ENCODE measurements at regions not wholly inside any gene's neighbourhood (a gene's known extent, or its start where the extent isn't known, plus 50 kb on each side); places are given as distances from the start of the nearest gene placed in this dataset.
"Not testable (repeated sequence)": the region's sequence is repeated elsewhere in the genome, so short reads cannot be mapped to it uniquely, and the experiment has no call there.

DNA sequence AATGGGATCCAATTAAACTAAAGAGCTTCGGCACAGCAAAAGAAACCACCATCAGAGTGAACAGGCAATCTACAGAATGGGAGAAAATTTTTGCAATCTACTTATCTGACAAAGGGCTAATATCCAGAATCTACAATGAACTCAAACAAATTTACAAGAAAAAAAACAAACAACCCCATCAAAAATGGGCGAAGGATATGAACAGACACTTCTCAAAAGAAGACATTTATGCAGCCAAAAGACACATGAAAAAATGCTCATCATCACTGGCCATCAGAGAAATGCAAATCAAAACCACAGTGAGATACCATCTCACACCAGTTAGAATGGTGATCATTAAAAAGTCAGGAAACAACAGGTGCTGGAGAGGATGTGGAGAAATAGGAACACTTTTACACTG is 158.8 kb upstream of the VIPR2 start:
- DNase-seq (ENCODE audit: low read depth in 1 of 2, low spot score in 1 of 2); H3K27ac ChIP-seq; FAIRE-seq; H3K4me3 ChIP-seq; CTCF ChIA-PET; H3K4me2 ChIP-seq; POLR2A ChIA-PET; H3K9me3 ChIP-seq; H3K4me1 ChIP-seq; ATAC-seq: not testable (repeated sequence)
- WGBS (ENCODE audit: missing lambda C conversion rate) = 10% methylated on average over 2 of the region's 2 CpGs

DNA sequence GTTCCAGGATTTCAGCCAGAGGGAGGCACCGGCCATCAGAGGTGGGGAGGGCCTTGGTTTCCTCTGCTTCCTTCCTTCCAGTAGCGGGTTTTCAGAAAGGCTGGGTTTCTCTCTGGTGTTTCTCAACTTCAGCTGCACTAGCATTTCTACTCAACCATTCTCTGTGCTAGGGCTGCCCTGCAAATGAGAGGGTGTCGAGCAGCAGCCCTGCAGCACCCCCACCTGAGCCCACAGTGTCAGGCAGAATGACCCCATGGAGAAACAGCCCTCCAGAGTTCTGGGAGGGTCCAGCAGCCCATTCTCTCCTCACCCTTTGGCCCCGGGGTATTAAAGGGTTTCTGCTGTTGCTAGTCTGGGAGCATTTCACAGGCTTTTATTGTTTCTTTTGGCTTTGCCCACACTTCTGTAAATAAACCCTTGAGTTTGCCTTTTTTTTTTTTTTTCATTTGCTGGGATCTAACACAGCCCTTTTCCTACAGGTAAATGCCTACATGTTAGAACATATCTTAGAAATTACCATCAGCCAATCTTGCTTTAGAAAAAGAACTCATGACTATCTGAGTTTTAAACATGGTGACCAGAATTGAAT is 151.5 kb upstream of the VIPR2 start:
- no peak for FAIRE-seq
- H3K4me3 ChIP-seq = no peak overlapping the region
- DNase-seq (ENCODE audit: low read depth in 1 of 2, low spot score in 1 of 2) = no peak
- no peak for TF ChIP-seq BHLHE40 (IDR thresholded peaks at IDR 0.05; ENCODE audit: low read depth, low read length)
- no peak for TF ChIP-seq SREBF2 (IDR thresholded peaks at IDR 0.05)
- TF ChIP-seq, protein P1, sequence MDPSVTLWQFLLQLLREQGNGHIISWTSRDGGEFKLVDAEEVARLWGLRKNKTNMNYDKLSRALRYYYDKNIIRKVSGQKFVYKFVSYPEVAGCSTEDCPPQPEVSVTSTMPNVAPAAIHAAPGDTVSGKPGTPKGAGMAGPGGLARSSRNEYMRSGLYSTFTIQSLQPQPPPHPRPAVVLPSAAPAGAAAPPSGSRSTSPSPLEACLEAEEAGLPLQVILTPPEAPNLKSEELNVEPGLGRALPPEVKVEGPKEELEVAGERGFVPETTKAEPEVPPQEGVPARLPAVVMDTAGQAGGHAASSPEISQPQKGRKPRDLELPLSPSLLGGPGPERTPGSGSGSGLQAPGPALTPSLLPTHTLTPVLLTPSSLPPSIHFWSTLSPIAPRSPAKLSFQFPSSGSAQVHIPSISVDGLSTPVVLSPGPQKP (IDR thresholded peaks at IDR 0.05; ENCODE audit: low read depth, low read length) = no peak
- no peak for TF ChIP-seq NFE2L2 (conservative IDR thresholded peaks at IDR 0.05; ENCODE audit: low read length)
- TF ChIP-seq, protein P2, sequence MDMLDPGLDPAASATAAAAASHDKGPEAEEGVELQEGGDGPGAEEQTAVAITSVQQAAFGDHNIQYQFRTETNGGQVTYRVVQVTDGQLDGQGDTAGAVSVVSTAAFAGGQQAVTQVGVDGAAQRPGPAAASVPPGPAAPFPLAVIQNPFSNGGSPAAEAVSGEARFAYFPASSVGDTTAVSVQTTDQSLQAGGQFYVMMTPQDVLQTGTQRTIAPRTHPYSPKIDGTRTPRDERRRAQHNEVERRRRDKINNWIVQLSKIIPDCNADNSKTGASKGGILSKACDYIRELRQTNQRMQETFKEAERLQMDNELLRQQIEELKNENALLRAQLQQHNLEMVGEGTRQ (IDR thresholded peaks at IDR 0.05) = no peak
- no peak for TF ChIP-seq POLR2A (IDR thresholded peaks at IDR 0.05; ENCODE audit: low read length)
- TF ChIP-seq PHF8 (IDR thresholded peaks at IDR 0.05; ENCODE audit: borderline replicate concordance, low read depth) = no peak
- no peak for TF ChIP-seq TFCP2L1 (CRISPR knock-in tag; IDR thresholded peaks at IDR 0.05)
- no peak for TF ChIP-seq KDM5A (IDR thresholded peaks at IDR 0.05)
- TF ChIP-seq NR3C1 (IDR thresholded peaks at IDR 0.05) = no peak
- TF ChIP-seq, protein P3, sequence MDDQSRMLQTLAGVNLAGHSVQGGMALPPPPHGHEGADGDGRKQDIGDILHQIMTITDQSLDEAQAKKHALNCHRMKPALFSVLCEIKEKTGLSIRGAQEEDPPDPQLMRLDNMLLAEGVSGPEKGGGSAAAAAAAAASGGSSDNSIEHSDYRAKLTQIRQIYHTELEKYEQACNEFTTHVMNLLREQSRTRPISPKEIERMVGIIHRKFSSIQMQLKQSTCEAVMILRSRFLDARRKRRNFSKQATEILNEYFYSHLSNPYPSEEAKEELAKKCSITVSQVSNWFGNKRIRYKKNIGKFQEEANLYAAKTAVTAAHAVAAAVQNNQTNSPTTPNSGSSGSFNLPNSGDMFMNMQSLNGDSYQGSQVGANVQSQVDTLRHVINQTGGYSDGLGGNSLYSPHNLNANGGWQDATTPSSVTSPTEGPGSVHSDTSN (IDR thresholded peaks at IDR 0.05) = no peak
- TF ChIP-seq, protein P4, sequence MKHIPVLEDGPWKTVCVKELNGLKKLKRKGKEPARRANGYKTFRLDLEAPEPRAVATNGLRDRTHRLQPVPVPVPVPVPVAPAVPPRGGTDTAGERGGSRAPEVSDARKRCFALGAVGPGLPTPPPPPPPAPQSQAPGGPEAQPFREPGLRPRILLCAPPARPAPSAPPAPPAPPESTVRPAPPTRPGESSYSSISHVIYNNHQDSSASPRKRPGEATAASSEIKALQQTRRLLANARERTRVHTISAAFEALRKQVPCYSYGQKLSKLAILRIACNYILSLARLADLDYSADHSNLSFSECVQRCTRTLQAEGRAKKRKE (CRISPR knock-in tag; IDR thresholded peaks at IDR 0.05; ENCODE audit: low read depth) = no peak
- no peak for TF ChIP-seq EP300 (IDR thresholded peaks at IDR 0.05)
- no peak for TF ChIP-seq FOSB (CRISPR knock-in tag; IDR thresholded peaks at IDR 0.05)
- no peak for TF ChIP-seq ZSCAN20 (CRISPR knock-in tag; IDR thresholded peaks at IDR 0.05)
- no peak for TF ChIP-seq POLR2AphosphoS2 (conservative IDR thresholded peaks at IDR 0.05; ENCODE audit: low read length)
- TF ChIP-seq MAZ (IDR thresholded peaks at IDR 0.05; ENCODE audit: borderline replicate concordance, low read depth, low read length) = no peak
- TF ChIP-seq HOXB13 (CRISPR knock-in tag; IDR thresholded peaks at IDR 0.05; ENCODE audit: low read depth) = no peak
- TF ChIP-seq CHD4 (IDR thresholded peaks at IDR 0.05; ENCODE audit: borderline replicate concordance) = no peak
- TF ChIP-seq, protein P5, sequence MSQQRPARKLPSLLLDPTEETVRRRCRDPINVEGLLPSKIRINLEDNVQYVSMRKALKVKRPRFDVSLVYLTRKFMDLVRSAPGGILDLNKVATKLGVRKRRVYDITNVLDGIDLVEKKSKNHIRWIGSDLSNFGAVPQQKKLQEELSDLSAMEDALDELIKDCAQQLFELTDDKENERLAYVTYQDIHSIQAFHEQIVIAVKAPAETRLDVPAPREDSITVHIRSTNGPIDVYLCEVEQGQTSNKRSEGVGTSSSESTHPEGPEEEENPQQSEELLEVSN (IDR thresholded peaks at IDR 0.05; ENCODE audit: borderline replicate concordance, low read depth) = no peak
- H3K4me1 ChIP-seq = no peaks in the 10 kb centered on the region
- H3K9me3 ChIP-seq = no peaks in the 10 kb centered on the region
- ChIA-PET CTCF (no interaction called here), POLR2A (no interaction called here)
- WGBS (ENCODE audit: missing lambda C conversion rate) = 3% methylated on average over 4 of the region's 4 CpGs
- no peak overlapping the region for H3K4me2 ChIP-seq
- no peak overlapping the region for H3K27ac ChIP-seq
- ATAC-seq = no peak

DNA sequence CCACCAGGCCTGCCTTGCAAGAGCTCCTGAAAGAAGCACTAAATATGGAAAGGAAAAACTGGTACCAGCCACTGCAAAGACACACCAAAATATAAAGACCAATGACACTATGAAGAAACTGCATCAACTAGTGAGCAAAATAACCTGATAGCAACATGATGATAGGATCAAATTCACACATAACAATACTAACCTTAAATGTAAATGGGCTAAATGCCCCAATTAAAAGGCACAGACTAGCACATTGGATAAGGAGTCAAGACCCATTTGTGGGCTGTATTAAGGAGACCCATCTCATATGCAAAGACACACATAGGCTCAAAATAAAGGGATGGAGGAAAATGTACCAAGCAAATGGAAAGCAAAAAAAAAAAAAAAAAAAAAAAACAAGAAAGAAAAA is 141.8 kb upstream of the VIPR2 start:
- FAIRE-seq; POLR2A ChIA-PET; H3K9me3 ChIP-seq; CTCF ChIA-PET; H3K4me3 ChIP-seq; DNase-seq (ENCODE audit: low read depth in 1 of 2, low spot score in 1 of 2); H3K4me2 ChIP-seq; H3K4me1 ChIP-seq; H3K27ac ChIP-seq; ATAC-seq: not testable (repeated sequence)

Data from A549 (cell line).